CD4-positive, alpha-beta memory T cell (primary cell): ENCODE measurements at regions not wholly inside any gene's neighbourhood (a gene's known extent, or its start where the extent isn't known, plus 50 kb on each side); places are given as distances from the start of the nearest gene placed in this dataset.

Experiments
- CTCF ChIA-PET: fragments of 350-600 bp; sonication (Branson Sonifier 250); formaldehyde crosslinking; loops from one replicate; lab custom pipeline; 2021; ENCODE audit warnings: inconsistent platforms; ENCODE audit not compliant: partially characterized antibody; lab: Charles Lee
- POLR2A ChIA-PET: fragments of 350-600 bp; sonication (Branson Sonifier 250); formaldehyde crosslinking; loops from one replicate; lab custom pipeline; 2021; ENCODE audit not compliant: partially characterized antibody; lab: Charles Lee
- DNase-seq, 5 donors: peaks; one replicate each; pipeline versions ENCODE4 v3.0.0 to v3.0.0-alpha.2; 2020 to 2022; ENCODE audit warnings: mixed read lengths in 1 of 5
- H3K27ac ChIP-seq: one replicate; pipeline ENCODE4 v1.7.0; 2013; ENCODE audit warnings: low read depth, low read length
- H3K27me3 ChIP-seq: 2 replicates; pipeline ENCODE4 v1.7.0; 2013; ENCODE audit warnings: mild to moderate bottlenecking, low read length, moderate library complexity; ENCODE audit not compliant: insufficient read depth
- H3K36me3 ChIP-seq: 2 replicates; pipeline ENCODE4 v1.7.0; 2013; ENCODE audit warnings: mild to moderate bottlenecking, low read length, moderate library complexity; ENCODE audit not compliant: insufficient read depth
- H3K4me1 ChIP-seq: 2 replicates; pipeline ENCODE4 v1.7.0; 2013; ENCODE audit warnings: mild to moderate bottlenecking, low read length, moderate library complexity; ENCODE audit not compliant: insufficient read depth
- H3K4me3 ChIP-seq, 2 donors: one replicate each; pipeline ENCODE4 v1.7.0; 2013; ENCODE audit warnings: low read length in 2 of 2, mild to moderate bottlenecking in 1 of 2
- H3K9me3 ChIP-seq, 2 donors: one replicate each; pipeline ENCODE4 v1.7.0; 2013; ENCODE audit warnings: low read length in 2 of 2, control low read depth in 1 of 2; ENCODE audit not compliant: control insufficient read depth in 1 of 2
- H3K27ac Mint-ChIP-seq, 7 donors: one replicate each; pipeline ENCODE4 v1.8.0; 2020 to 2021; ENCODE audit warnings: mixed read lengths in 7 of 7, mild to moderate bottlenecking in 6 of 7, inconsistent platforms in 3 of 7, moderate library complexity in 3 of 7
- H3K27me3 Mint-ChIP-seq, 2 donors: one replicate each; pipeline ENCODE4 v1.8.0; 2020 to 2021; ENCODE audit warnings: mixed read lengths in 2 of 2
- H3K36me3 Mint-ChIP-seq, 2 donors: one replicate each; pipeline ENCODE4 v1.8.0; 2020 to 2021; ENCODE audit warnings: mixed read lengths in 2 of 2, inconsistent platforms in 1 of 2, mild to moderate bottlenecking in 1 of 2
- H3K4me1 Mint-ChIP-seq, 4 donors: one replicate each; pipeline ENCODE4 v1.8.0; 2020 to 2021; ENCODE audit warnings: mixed read lengths in 4 of 4, mild to moderate bottlenecking in 1 of 4
- H3K4me3 Mint-ChIP-seq, 8 donors: one replicate each; pipeline ENCODE4 v1.8.0; 2020 to 2021; ENCODE audit warnings: mixed read lengths in 8 of 8, mild to moderate bottlenecking in 7 of 8, moderate library complexity in 6 of 8, inconsistent platforms in 3 of 8
- H3K9me3 Mint-ChIP-seq, 8 donors: one replicate each; pipeline ENCODE4 v1.8.0; 2020 to 2021; ENCODE audit warnings: mixed read lengths in 8 of 8, mild to moderate bottlenecking in 5 of 8, inconsistent platforms in 3 of 8, moderate library complexity in 1 of 8
- intact Hi-C: fragments of 100-400 bp; cut with micrococcal nuclease; formaldehyde crosslinking; loops from one replicate; pipeline ENCODE4 v1.15.1; 2023

DNA sequence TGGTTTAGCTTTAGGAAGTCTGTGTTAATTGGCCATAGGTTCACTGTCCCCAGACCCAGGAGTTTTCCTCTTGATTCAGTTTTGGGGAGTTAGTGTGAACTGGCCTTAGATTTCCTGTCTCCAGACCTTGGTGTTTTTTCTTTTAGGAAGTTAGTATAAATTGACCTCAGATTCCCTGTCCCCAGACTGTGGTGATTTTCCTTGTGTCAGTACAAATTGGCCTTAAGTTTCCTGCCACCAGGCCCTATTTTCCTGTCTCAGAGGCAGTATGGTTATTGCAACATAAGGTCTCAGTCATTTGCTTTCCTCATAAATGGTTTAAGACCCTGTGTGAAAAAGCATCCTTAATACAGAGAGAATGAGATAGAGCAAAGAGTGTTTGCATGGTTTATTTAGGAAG, 595.8 kb downstream of the NLGN4X start:
- ChIA-PET CTCF (no interaction called here), POLR2A (no interaction called here)
- no peaks in the 10 kb centered on the region for H3K36me3 ChIP-seq
- Mint-ChIP-seq H3K4me1 (no peaks in the 10 kb centered on the region), H3K9me3 (peaks cover 0 to 24% (median 7%) of the 10 kb centered on the region in 8 donors), H3K27ac (no peak overlapping the region), H3K36me3 (no peaks in the 10 kb centered on the region), H3K27me3 (no peaks in the 10 kb centered on the region), H3K4me3 (no peak overlapping the region)
- intact Hi-C loops = no loop called here
- no peak for DNase-seq
- H3K27me3 ChIP-seq = no peaks in the 10 kb centered on the region
- H3K9me3 ChIP-seq = no peaks in the 10 kb centered on the region
- no peaks in the 10 kb centered on the region for H3K4me1 ChIP-seq
- no peak overlapping the region for H3K4me3 ChIP-seq
- H3K27ac ChIP-seq = no peak overlapping the region

GRCh38 chrX:5632061-5632614, 596.5 kb downstream of the NLGN4X start:
- CTCF ChIA-PET = no interaction called here

DNA sequence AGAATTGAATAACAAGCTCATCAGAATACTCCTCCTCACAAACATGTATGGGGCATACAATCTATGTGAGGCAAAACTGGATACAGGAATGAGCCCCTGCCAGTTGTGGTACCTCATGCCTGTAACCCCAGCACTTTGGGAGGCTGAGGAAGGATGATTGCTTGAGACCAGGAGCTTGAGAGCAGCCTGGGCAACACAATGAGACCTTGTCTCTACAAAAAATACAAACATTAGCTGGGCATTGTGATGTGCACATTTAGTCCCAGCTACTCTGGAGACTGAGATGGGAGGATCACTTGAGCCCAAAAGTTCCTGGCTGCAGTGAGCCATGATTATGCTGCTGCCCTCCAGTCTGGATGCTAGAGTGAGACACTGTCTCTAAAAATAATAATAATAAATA, 611.0 kb downstream of the NLGN4X start:
- Histone ChIP-seq H3K9me3 (no peaks in the 10 kb centered on the region), H3K27ac (no peak overlapping the region), H3K4me1 (no peaks in the 10 kb centered on the region), H3K36me3 (no peaks in the 10 kb centered on the region), H3K27me3 (no peaks in the 10 kb centered on the region), H3K4me3 (no peak overlapping the region)
- ChIA-PET CTCF (no interaction called here), POLR2A (no interaction called here)
- no peak overlapping the region for H3K4me3 Mint-ChIP-seq
- no peaks in the 10 kb centered on the region for H3K36me3 Mint-ChIP-seq
- no peak for DNase-seq
- H3K4me1 Mint-ChIP-seq = no peaks in the 10 kb centered on the region
- no peaks in the 10 kb centered on the region for H3K27me3 Mint-ChIP-seq
- peaks cover 0 to 24% (median 3%) of the 10 kb centered on the region in 8 donors for H3K9me3 Mint-ChIP-seq
- H3K27ac Mint-ChIP-seq = no peak overlapping the region
- intact Hi-C loops = no loop called here

More at GRCh38 chrX:5632061-5632614, 596.5 kb downstream of the NLGN4X start:
- POLR2A ChIA-PET = no interaction called here
- Mint-ChIP-seq H3K27ac (no peak overlapping the region), H3K9me3 (peaks cover 0 to 23% (median 9%) of the 10 kb centered on the region in 8 donors), H3K4me1 (no peaks in the 10 kb centered on the region), H3K36me3 (no peaks in the 10 kb centered on the region), H3K27me3 (no peaks in the 10 kb centered on the region), H3K4me3 (no peak overlapping the region)
- no peak overlapping the region for H3K27ac ChIP-seq
- no peaks in the 10 kb centered on the region for H3K36me3 ChIP-seq
- no peaks in the 10 kb centered on the region for H3K4me1 ChIP-seq
- no peak overlapping the region for H3K4me3 ChIP-seq
- intact Hi-C loops = no loop called here
- no peaks in the 10 kb centered on the region for H3K9me3 ChIP-seq
- no peaks in the 10 kb centered on the region for H3K27me3 ChIP-seq
- no peak for DNase-seq

DNA sequence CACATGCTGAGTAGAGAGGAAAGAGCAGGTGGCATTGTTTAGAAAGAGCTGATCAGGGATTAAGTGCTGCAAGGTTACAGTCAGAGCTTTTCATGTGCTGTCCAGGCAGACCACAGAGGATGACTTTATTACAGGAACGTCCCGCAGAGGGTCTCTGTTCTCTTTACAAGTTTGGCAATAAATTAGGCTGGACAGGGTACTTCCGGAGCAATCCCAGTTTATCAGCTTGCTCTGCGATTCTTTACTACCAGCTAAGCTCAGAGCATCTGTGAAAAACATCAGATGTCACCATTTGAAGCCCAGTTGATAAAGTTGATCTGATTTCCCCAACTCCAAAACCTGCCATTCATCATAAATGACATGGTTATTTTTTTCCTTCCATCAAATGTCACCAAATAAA, 633.1 kb downstream of the NLGN4X start:
- H3K27me3 Mint-ChIP-seq = no peaks in the 10 kb centered on the region
- intact Hi-C loops = no loop called here
- POLR2A ChIA-PET = no interaction called here

DNA sequence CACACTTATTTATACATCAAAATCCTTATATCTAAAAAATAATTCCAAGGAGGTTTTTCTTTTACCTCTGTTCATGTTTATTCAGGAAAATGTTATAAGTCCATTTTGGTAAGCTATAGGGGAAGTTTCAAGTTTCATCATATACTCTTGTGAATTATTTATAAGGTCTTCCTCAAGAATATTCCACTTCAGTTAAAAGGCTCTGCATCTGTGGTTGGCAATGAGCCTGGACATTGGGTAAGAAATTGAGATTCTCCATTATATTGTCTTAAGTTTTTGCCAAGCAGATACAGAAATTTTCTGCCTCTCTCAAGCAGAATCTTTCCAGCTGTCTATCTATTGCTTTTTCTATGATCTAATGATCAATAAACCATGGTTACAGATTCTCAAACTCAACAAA, 641.9 kb downstream of the NLGN4X start:
- Histone ChIP-seq H3K4me3 (no peak overlapping the region), H3K36me3 (no peaks in the 10 kb centered on the region), H3K9me3 (no peaks in the 10 kb centered on the region), H3K4me1 (no peaks in the 10 kb centered on the region), H3K27ac (no peak overlapping the region), H3K27me3 (no peaks in the 10 kb centered on the region)
- H3K36me3 Mint-ChIP-seq = no peaks in the 10 kb centered on the region
- H3K27me3 Mint-ChIP-seq = no peaks in the 10 kb centered on the region
- no peaks in the 10 kb centered on the region for H3K4me1 Mint-ChIP-seq
- H3K27ac Mint-ChIP-seq = no peak overlapping the region
- ChIA-PET POLR2A (no interaction called here), CTCF (no interaction called here)
- no peak for DNase-seq
- no peak overlapping the region for H3K4me3 Mint-ChIP-seq
- intact Hi-C loops = no loop called here
- peaks cover 0 to 12% (median 6%) of the 10 kb centered on the region in 8 donors for H3K9me3 Mint-ChIP-seq

More for the DNA sequence above, 633.1 kb downstream of the NLGN4X start:
- Histone ChIP-seq H3K27ac (no peak overlapping the region), H3K9me3 (no peaks in the 10 kb centered on the region), H3K36me3 (no peaks in the 10 kb centered on the region), H3K4me1 (no peaks in the 10 kb centered on the region), H3K27me3 (no peaks in the 10 kb centered on the region), H3K4me3 (no peak overlapping the region)
- Mint-ChIP-seq H3K36me3 (no peaks in the 10 kb centered on the region), H3K27ac (no peak overlapping the region), H3K4me3 (no peak overlapping the region), H3K9me3 (peaks cover 0 to 26% (median 3%) of the 10 kb centered on the region in 8 donors), H3K4me1 (no peaks in the 10 kb centered on the region)
- CTCF ChIA-PET = no interaction called here
- DNase-seq = no peak

DNA sequence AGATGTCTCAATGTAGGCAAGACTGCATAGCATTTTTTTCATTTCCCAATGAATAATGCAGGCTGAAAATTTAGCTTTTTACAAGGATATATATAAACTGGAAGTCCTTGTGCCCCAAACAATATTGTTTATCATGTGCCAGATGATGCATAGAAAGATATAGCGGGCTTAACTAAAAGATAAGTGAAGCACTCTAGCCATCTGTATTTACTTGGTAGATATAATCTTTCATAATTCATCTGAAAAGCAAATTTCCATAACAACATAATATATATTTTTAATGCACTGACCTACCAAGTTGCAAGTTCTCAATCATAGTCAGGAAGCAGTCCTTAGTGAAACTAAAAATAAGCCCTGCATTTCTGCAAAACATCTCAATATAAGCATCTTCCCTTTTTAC, 653.3 kb downstream of the NLGN4X start:
- no peaks in the 10 kb centered on the region for H3K4me1 ChIP-seq
- Mint-ChIP-seq H3K9me3 (peaks cover 0 to 16% (median 5%) of the 10 kb centered on the region in 8 donors), H3K27me3 (no peaks in the 10 kb centered on the region), H3K4me3 (no peak overlapping the region), H3K4me1 (no peaks in the 10 kb centered on the region), H3K27ac (no peak overlapping the region), H3K36me3 (no peaks in the 10 kb centered on the region)
- CTCF ChIA-PET = no interaction called here
- H3K4me3 ChIP-seq = no peak overlapping the region
- no peak for DNase-seq
- no peak overlapping the region for H3K27ac ChIP-seq
- no peaks in the 10 kb centered on the region for H3K27me3 ChIP-seq
- no peaks in the 10 kb centered on the region for H3K36me3 ChIP-seq
- H3K9me3 ChIP-seq = no peaks in the 10 kb centered on the region
- intact Hi-C loops = no loop called here
- POLR2A ChIA-PET = no interaction called here

DNA sequence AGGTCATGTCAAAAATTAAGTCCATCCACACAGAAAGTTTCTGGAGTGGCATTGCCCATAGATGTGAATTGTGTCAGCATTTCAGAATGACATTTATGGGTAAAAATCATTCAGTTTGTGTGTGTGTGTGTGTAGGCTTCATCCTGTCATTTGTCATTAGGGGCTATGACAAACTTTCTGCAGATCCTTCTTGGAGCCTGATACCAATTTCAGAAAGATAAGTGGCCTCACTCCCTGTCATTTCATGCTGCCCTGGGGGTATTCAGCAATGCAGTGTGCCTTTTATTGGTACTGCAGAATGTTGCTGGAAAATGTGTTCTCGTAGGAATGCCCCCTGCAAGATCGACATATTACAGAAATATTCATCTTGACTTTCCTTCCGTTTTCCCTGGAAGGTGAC, 659.7 kb downstream of the NLGN4X start:
- Mint-ChIP-seq H3K27me3 (no peaks in the 10 kb centered on the region), H3K4me3 (no peak overlapping the region), H3K9me3 (peaks cover 0 to 7% (median under 1%) of the 10 kb centered on the region in 8 donors), H3K36me3 (no peaks in the 10 kb centered on the region), H3K4me1 (no peaks in the 10 kb centered on the region), H3K27ac (no peak overlapping the region)
- DNase-seq = no peak
- Histone ChIP-seq H3K9me3 (no peaks in the 10 kb centered on the region), H3K27me3 (no peaks in the 10 kb centered on the region), H3K27ac (no peak overlapping the region), H3K36me3 (no peaks in the 10 kb centered on the region), H3K4me1 (no peaks in the 10 kb centered on the region), H3K4me3 (no peak overlapping the region)
- POLR2A ChIA-PET = no interaction called here
- intact Hi-C loops = no loop called here
- CTCF ChIA-PET = no interaction called here

- DNase-seq = no peak
- Mint-ChIP-seq H3K27me3 (no peaks in the 10 kb centered on the region), H3K36me3 (no peaks in the 10 kb centered on the region), H3K4me3 (no peak overlapping the region), H3K9me3 (peaks cover 2 to 36% (median 20%) of the 10 kb centered on the region in 8 donors), H3K27ac (no peak overlapping the region), H3K4me1 (no peaks in the 10 kb centered on the region)
- ChIA-PET POLR2A (no interaction called here), CTCF (no interaction called here)
- Histone ChIP-seq H3K9me3 (no peaks in the 10 kb centered on the region), H3K4me3 (no peak overlapping the region), H3K36me3 (no peaks in the 10 kb centered on the region), H3K4me1 (no peaks in the 10 kb centered on the region), H3K27ac (no peak overlapping the region), H3K27me3 (no peaks in the 10 kb centered on the region)
- intact Hi-C loops = no loop called here
Observed at GRCh38 chrX:5559386-5559785, 669.3 kb downstream of the NLGN4X start.
